ENCODE measurements at regions not wholly inside any gene's neighbourhood (a gene's known extent, or its start where the extent isn't known, plus 50 kb on each side); places are given as distances from the start of the nearest gene placed in this dataset.

DNA sequence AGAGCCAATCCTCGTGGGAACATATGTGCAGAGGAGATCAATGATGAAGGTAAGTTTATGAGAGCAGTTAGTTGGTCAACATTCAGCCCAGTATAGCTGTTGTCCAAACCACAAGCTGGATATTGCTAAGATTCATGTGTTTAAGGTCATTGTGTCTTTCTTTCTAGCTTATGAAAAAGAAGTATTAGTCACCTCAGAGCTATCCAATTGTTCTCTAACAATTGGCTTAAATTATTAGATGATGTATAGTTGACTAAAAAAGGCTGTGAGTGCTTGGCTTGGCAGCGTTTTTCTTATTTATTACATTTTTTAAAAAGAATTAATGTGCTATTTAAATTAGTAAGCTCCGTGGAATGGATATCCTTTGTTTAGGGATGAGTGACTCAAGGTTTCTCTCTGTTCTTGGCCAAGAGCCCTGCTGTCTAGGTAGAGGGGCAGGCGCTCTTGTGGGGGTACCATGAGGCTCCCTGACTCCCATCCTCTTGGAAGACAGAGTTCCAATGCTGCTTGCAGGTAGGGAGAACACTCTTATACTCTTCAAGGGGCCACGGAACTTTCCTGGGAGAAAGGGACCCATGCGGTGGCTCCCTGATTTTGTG lies 487.4 kb downstream of the IRX1 start:
- no peak for DNase-seq

DNA sequence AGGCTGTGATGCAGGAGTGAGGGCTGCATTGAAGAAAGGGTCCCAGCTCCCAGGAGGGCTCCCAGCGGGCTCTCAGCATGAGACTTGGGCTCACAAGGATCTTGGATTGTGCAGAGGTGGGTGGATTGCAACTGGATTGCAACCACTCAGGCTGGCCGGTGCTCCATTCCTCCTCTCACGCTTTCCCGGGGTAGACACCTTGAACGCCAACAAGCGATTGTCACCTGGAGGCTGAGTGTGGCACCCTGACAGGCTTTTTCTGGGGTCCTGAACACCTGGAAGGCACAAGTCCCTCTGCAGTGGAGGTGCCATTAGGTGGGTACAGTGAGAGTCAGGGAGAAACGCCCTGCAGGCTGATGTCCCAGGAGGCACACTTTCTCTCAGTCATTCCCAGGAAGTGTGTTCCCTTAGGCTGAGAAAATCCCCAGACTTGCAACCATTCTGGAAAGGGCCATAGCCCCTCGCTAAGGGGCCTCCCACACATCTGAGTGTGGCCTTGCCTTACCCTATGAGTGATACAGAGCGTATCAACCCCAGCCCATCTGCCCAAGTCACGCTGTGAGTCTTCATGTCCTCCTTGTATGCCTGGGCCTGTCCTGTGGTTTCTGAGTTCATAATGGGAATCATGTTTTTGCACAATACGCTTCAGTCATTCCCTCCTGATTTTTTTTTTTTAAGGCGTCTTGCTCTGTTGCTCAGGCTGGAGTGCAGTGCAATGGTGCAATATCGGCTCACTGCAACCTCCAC lies 488.1 kb downstream of the IRX1 start:
- no peak for DNase-seq

DNA sequence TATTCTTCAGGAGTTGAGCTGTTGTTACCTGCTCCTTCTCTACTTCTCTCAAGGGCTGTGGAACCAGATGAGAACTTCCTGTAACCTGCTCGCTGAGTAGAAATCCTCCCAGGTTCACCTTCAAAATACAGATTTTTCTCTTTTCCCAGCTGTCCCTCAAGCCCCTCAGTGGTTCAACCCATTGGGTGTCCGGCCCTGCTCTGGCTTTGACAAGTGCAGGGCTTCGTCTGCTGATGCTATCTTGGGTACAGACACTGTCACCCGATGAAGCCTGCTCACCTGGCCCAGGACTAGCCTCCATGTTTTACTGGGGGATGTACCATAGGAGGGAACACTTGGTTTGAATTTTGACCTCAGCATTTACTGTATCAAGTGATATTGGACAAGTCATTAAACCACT lies 490.4 kb downstream of the IRX1 start:
- no peak for DNase-seq

DNA sequence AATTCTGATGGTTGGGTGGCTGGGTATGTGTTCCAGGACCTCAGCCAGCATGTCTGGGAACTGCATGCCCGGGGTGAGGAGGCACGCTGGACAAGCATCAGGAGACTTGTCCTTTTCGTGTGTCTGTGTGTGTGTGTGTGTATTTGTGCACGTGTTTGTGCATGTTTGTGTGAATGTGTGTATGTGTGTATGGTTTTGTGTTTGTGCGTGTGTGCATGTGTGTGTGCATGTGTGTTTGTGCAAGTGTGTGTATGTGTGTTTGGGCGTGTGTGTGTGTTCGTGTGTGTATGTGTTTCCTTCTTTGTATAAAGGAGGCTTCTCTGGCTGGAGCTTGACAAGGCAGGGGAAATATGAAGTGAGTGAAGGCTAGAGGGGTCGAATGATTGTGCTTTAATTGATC lies 491.5 kb downstream of the IRX1 start:
- DNase-seq, result no peak

DNA sequence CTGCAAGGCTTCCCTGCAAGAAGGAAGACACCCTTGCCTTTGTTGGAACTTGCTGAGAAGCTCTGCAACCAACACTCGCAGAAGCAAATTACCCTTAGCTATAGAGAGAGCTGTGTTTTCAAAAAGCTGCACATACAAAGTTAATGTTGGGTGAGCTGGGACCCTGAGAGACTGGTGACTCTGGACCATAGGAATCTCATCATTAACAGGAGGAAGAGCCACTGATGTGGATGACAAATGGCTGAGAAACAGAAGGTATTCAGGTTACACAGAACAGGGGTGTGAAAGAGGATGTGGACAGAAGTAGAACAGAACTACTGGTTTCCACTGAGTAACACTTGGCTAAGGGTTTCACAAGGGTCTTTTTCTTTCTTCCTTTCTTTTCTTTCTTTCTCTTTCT lies 493.5 kb downstream of the IRX1 start:
- DNase-seq, result no peak

DNA sequence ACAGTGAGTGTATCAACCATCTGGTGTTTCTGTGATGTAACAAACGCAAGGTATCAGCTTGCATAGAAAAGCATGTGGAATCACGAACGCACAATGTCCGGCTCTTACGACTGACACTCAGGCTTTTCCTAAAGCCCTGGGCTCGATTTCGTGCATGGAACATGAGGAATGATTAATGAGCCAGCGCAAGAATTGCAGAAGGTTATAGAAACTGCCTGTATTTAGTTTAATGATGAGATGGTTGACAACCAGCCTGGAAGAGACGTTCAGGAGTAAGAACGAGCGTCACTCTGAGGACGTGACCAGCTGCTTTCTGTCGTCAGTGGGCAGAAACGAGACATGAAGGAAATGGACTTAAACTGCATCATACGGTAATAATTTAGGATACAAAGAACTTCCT lies 497.6 kb downstream of the IRX1 start:
- no peak for DNase-seq

DNA sequence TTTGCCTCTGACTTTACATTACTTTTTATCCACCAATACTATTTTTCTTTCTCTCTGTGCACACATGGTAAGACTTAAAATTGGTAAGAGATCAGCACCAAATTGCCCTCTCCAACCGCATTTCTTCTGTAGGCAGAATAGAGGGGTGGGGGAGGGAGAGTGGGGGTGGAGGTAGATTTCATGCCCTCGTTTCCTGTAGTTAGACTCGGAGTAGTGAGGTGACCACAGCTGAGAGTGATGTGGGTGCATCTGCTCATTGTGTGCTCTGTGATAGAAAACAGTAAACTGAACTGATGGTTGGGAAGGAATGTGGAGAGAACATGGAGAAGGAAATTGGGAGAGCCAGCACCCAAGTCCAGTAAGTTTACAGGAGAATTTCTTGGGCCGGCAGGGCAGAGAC lies 498.3 kb downstream of the IRX1 start:
- no peak for DNase-seq

DNA sequence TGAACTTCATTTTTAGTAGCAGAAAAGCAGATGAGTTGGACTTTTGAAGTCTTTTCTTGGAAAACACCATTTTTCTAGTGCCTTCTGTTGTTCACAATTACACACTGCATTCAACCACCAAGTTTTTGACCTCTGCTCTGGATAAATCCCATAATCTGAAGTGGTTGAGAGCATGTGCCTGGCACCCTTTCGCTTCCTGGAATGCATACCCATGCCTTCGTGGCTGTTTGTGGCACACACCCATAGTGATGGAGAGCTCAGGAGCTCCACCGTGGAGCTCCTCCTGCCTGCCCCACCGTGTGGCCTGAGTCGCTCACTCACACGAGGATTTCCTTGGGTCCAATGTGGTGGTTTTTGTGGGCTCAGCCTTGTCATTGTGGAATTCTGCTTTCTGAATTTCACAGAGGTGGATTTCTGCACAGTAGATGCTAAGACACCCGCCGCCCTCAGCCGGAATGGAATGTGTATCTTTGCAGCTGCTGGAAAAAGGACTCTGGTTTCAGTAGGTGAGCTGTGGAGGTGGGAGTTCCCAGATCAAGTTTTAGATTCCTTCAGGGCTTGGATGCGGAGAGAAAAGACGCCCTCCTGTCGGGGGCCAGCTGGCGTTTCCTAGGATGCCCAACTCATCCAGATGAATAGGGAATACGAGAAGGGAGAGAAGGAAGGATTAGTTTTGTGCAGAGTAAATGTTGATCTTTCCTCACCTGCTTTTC lies 500.4 kb downstream of the IRX1 start:
- DNase-seq, result no peak

DNA sequence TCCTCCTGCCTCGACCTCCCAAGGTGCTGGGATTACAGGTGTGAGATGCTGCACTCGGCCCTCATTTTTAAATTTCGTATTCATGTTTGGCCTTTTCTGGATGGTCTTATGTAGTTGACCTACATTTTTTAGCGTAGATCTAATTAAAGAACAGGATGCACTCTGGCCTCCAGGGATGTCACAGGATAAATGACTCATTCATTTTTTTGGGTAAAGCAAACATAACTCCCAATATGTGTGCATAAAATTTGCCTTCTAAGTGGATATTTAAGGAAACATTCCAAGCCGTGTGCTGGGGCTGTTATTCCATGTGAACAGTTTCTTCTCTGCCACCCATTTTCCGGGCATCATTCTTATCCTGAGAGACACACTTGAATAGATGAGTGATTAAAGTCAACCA lies 501.6 kb downstream of the IRX1 start:
- DNase-seq, result no peak

DNA sequence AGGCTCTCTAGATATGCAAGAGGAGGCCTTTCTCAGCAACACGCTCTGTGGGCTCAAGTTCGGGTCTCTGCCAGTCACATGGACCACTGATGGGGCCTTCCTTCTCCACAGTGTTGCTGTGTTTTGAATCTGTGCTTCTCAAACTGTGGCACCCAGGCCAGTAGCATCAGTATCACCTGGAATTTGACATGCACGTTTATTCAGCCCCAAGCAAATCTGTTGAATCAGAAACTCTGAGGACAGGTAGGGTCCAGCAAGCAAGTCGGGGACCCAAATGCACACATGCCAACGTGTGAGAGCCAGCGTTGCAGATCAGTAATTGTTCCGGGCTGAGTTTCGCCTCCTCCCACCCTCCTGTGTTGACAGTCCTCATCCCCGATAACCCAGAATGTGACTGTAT lies 502.6 kb downstream of the IRX1 start:
- DNase-seq, result no peak

DNA sequence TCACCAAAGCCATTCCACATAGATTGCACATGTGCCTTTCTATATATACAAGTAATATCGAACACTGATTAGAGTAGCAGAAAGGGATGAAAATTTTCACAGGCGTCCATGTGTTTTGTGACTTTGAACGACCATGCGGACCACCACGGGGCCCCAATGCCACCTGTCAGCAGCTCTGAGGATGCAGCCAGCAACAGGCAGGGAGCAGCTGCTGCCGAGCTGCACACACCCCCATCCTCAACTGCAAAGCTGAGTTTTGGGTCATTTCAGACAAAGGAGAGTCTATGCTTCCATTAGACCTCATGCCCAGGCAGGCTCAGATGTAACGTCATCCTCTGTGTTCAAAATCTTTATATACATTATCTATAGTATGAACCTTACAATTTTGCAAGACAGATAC lies 503.8 kb downstream of the IRX1 start:
- no peak for DNase-seq

DNA sequence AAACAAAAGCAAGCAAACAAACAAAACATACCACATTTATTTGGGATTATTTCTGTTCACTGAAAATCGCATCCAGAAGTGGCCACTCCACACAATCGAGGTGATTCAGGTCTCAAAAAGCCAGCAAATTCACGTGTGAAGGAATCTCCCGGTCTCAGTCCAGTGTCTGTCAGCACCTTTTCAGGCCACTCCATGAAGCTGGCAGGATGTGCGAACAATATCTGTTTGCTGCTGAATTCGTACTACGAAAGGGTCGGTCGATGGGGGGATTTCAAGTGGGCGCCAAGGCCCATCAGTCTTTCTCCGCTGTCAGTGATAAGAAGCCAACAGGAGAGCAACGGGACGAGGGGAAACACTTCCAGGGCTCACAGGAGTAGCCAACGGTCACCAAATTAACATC lies 505.1 kb downstream of the IRX1 start:
- no peak for DNase-seq

DNA sequence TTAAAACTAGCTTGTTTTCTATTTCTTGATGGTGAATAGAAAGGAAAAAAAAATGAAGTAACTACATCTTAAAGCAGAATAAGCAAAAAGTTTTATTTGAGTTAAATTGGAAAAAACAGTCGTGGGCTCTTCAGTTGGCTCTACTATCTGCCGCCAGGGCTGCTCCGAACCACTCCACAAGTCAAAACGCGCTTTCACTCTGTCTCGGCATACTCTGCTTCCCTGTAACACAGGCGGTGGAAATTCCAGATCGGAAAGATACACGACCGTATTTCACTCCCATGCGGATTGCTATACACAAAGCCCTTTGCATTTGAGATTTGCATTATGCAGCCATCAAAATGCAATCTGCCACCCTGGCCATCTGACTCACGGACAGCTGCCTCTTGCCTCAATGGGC lies 505.6 kb downstream of the IRX1 start:
- DNase-seq, result no peak

DNA sequence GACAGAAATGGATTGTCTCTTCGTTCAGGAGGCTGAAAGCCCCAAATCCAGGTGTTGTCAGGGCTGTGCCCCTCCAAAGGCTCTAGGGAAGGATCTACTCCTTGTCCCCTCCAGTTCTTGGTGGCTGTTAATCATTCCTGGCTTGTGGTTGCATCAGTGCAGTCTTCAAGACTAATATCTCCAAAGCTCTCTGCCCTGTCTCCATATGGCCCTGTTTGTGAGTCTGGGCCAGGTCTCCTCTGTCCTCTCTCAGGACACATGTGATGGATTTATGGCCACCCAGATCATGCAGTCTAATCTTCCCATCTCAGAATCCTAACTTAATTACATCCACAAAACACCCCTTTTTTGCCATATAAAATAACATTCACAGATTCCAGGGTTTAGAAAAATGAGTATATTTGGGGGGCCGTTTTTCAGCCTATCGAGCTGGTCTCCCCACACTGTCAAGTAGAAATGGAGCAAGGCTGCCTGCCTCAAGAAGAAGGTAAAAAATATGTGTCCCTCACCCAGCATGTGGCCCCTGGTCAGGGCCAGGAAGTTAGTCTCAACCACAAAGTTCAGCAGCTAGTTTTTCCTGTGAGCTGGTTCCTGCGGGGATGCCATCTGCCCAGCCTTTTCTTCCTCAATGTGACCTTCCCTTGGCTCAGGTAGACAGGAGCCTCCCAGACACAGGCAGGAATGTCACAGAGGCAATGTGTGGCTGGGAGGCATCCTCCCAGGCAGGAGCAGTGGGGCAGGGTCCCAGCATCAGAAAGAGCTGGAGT lies 509.4 kb downstream of the IRX1 start:
- DNase-seq, result no peak

DNA sequence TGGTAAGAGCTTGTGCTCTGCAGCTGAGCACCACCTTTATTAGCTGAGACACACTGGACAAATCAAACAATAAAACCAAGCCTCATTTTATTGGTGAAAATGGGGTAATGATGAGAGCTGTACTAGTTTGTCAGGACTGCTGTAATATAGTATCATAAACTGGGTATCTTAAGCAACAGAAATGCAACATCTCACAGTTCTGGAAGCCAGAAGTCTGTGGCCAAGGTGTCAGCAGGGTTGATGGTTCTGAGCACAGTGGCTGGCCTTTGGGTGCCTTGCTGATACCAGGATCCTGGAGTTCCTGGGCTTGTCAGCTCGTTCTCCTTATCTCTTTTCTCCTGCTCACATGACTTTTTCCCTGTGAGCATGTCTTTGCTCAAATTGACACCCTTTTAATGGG lies 513.1 kb downstream of the IRX1 start:
- DNase-seq, result no peak

DNA sequence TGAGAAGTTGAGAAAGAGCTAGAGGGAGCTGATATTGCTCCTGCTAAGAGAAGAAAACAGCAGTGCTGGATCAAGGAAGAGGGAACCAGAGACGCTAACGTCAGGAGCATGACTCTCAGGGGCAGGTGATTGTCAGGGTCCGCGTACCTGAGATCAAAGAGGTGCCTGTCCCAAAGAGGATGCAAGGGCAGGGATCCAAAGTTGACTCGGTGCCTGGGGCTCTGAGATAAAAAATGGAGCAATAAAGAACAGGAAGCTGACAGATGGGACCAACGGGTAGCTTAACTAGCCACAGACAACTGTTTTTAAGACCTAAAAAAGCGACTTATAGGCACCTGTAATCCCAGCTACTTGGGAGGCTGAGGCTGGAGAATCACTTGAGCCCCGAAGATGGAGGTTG lies 517.8 kb downstream of the IRX1 start:
- DNase-seq, result no peak

DNA sequence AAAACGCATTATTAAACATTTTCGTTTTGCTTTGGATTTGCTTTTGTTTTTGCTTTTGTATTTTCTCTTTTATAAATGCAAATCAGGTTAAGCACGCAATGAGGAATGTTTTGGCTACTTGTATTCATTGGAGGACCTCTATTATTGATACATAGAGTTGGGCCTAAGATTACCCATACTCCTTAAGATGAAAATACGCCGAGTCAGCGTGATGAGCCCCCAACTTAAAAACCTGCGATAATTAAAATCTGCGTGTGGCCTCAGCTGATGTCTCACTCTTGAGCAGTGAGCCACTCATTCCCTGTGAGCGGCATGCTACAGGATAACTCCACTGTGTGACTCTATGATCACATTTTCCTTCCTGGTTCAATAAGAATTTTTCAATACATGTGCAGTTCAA lies 518.3 kb downstream of the IRX1 start:
- no peak for DNase-seq

DNA sequence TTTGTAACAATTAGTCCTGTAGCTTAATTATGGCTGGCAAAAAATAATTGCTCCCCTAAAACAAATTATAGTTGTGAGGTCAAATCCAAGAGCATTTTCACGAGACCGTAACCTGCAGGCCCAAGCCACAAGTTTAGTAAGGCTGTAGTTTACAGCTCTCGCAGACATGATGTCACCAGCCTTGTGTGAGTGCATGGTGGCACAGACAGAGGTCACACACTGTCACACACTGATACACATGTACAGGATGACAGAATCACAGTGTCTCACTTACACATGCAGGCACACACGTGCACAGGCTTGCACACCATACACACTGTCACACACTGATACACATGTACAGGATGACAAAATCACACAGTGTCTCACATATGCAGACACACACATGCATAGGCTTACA lies 518.8 kb downstream of the IRX1 start:
- no peak for DNase-seq

DNA sequence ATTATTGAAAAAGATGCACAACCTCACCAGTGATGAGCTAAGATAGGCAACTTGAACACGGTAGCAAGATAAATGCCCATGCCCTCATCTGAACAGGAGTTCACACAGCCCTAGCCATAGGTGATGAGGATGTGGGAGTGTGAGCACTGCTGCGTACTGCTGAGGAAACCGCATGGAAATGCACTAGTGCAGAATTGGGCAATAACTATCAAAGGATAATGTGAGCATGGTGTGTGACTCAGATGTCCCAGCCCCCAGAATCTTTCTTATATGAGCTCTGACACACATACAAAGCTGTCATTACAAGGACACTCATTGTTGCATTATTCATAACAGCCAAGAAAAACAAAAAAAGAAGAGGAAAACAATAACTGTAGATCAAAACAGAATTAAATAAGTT lies 521.2 kb downstream of the IRX1 start:
- no peak for DNase-seq

DNA sequence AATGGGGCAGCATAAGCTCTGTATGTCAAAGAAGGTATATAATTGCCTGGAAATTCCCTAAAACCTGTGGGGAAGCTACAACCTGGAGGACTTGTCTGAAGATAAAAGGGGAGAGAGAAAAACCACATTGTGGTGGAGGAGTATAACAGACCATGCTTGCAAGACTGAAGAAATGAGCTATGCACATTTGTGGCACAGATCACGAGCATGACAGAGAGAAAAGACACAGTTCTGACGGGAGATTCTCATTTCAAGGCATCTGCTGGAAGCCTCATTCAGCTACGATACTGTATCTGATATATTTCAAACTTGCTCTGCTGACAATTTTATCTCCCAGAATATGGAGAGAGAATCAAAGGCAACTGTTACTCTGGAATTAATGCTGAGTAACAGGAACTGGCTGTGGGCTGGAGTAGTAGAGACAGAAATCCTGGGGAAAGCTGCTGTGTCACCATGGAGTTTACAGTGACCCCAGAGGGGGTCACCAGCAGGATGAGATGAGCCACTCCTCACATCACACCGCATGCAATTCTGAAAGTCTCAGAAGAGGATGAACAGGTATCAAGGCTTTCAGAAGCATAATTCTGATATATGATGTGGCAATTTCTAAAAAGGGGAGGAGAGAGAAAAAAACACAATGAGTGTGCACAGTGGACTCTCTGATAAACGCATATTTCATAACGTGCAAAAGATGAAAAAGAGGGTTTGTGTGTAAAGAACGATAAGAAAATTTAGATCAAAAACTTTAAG lies 528.8 kb downstream of the IRX1 start:
- DNase-seq, result no peak

DNA sequence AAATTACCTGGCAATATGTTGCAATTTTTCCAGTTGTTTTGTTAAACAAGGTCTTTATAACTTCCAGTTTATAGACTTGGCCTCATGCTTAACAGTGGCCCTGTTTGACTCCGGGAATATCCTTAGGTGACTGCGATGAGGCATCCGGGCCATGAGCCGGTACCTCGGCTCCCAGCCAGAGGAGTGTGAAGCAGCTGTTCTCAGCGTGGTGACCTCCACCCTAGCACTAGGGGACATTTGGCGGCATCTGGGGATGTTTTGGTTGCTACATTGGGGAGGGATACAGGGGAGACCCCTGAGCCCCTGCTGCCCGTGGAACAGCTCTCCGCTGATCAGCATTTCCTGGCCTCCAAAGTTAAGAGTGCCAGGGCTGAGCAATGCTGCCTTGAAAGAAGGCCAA lies 533.4 kb downstream of the IRX1 start:
- no peak for DNase-seq

DNA sequence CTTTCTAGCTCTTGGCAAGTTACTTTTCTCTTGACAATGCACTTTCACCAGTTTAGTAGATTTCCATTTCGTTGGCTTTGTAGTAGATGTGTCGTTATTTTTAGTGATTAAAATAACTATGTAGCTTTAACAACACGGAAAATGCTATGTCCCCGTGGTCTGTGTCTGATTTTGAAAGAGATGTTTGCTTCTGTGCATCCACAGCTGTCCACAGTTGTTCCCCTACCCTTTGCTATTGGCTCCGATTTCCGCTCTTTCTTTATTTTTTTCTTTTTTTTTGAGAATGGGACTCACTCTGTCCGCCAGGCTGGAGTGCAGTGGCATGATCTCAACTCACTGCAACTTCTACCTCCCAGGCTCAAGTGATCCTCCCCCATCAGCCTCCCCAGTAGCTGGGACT lies 533.9 kb downstream of the IRX1 start:
- DNase-seq, result no peak

DNA sequence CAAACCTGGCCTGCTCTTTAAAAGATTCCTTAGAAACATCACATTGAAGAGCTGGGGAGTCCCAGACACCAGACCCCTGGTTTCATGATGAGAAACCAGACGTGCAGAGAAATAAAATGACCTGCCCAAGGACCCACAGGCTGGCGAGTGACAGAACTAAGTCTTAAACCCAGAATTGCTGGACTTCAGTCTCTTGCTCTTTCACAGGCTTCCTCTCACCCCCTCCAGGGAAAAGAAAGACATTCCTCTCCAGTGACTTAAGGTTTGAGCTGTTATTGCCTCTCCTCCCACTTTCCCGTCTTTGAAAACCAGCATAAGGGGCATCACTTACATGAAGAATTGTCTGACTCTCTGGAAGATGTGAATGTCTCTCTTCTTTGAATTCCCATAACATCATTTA lies 535.2 kb downstream of the IRX1 start:
- DNase-seq, result no peak
